Activated CD8-positive, alpha-beta memory T cell treated with anti-CD3 and anti-CD28 coated beads for 36 hours (primary cell): ENCODE measurements at regions not wholly inside any gene's neighbourhood (a gene's known extent, or its start where the extent isn't known, plus 50 kb on each side); places are given as distances from the start of the nearest gene placed in this dataset.

Experiments used
- CTCF ChIA-PET: fragments of 350-600 bp; sonication (Branson Sonifier 250); formaldehyde crosslinking; loops from one replicate; lab custom pipeline; 2021; ENCODE audit warnings: antibody characterized with exemption; lab: Charles Lee
- POLR2A ChIA-PET: fragments of 350-600 bp; sonication (Branson Sonifier 250); formaldehyde crosslinking; loops from one replicate; lab custom pipeline; 2021; ENCODE audit warnings: antibody characterized with exemption; lab: Charles Lee

- ChIA-PET POLR2A (no interaction called here), CTCF (no interaction called here)
These were observed 331.5 kb downstream of the HAPSTR1 start for GRCh38 chr16:9422762-9423513.

- CTCF ChIA-PET, result no interaction called here
- POLR2A ChIA-PET, result no interaction called here
These were observed 333.8 kb downstream of the HAPSTR1 start for GRCh38 chr16:9425236-9425635.

- POLR2A ChIA-PET, result no interaction called here
- CTCF ChIA-PET, result no interaction called here
These were observed 337.0 kb downstream of the HAPSTR1 start for GRCh38 chr16:9428355-9429005.

- ChIA-PET POLR2A (no interaction called here), CTCF (no interaction called here)
These were observed 338.3 kb downstream of the HAPSTR1 start for GRCh38 chr16:9429646-9430330.

GRCh38 chr16:9434659-9435058 lies 343.2 kb downstream of the HAPSTR1 start:
- POLR2A ChIA-PET, result no interaction called here
- CTCF ChIA-PET, result no interaction called here

- ChIA-PET POLR2A (no interaction called here), CTCF (no interaction called here)
These were observed 344.7 kb downstream of the HAPSTR1 start for GRCh38 chr16:9436175-9436574.

GRCh38 chr16:9437115-9437514 lies 345.7 kb downstream of the HAPSTR1 start:
- CTCF ChIA-PET, result no interaction called here
- POLR2A ChIA-PET, result no interaction called here

GRCh38 chr16:9438991-9439390 lies 347.5 kb downstream of the HAPSTR1 start:
- ChIA-PET CTCF (no interaction called here), POLR2A (no interaction called here)

GRCh38 chr16:9441012-9441411 lies 349.6 kb downstream of the HAPSTR1 start:
- ChIA-PET CTCF (no interaction called here), POLR2A (no interaction called here)

GRCh38 chr16:9443864-9444263 lies 352.4 kb downstream of the HAPSTR1 start:
- ChIA-PET POLR2A (no interaction called here), CTCF (no interaction called here)

GRCh38 chr16:9446471-9447194 lies 355.2 kb downstream of the HAPSTR1 start:
- ChIA-PET CTCF (no interaction called here), POLR2A (no interaction called here)

GRCh38 chr16:9447195-9447551 lies 355.7 kb downstream of the HAPSTR1 start:
- ChIA-PET POLR2A (no interaction called here), CTCF (no interaction called here)

- POLR2A ChIA-PET, result no interaction called here
These were observed 356.3 kb downstream of the HAPSTR1 start for GRCh38 chr16:9447699-9448098.

GRCh38 chr16:9449597-9449996 lies 358.2 kb downstream of the HAPSTR1 start:
- POLR2A ChIA-PET, result no interaction called here
- CTCF ChIA-PET, result no interaction called here

More at GRCh38 chr16:9447699-9448098, 356.3 kb downstream of the HAPSTR1 start:
- CTCF ChIA-PET, result no interaction called here

- CTCF ChIA-PET, result no interaction called here
- POLR2A ChIA-PET, result no interaction called here
These were observed 365.8 kb downstream of the HAPSTR1 start for GRCh38 chr16:9457215-9457614.

GRCh38 chr16:9458816-9459215 lies 367.4 kb downstream of the HAPSTR1 start:
- POLR2A ChIA-PET, result no interaction called here
- CTCF ChIA-PET, result no interaction called here

GRCh38 chr16:9462984-9463383 lies 371.5 kb downstream of the HAPSTR1 start:
- CTCF ChIA-PET, result interaction anchor here (0.5 kb wide), 1 partner anchor 13 kb away, joined by 4 read pairs; no protein-coding TSS in a partner anchor
- POLR2A ChIA-PET, result no interaction called here

GRCh38 chr16:9463461-9463860 lies 372.0 kb downstream of the HAPSTR1 start:
- POLR2A ChIA-PET, result no interaction called here

GRCh38 chr16:9465161-9465560 lies 373.7 kb downstream of the HAPSTR1 start:
- CTCF ChIA-PET, result no interaction called here
- POLR2A ChIA-PET, result no interaction called here

More at GRCh38 chr16:9463461-9463860, 372.0 kb downstream of the HAPSTR1 start:
- CTCF ChIA-PET, result no interaction called here

- CTCF ChIA-PET, result no interaction called here
- POLR2A ChIA-PET, result no interaction called here
These were observed 378.1 kb downstream of the HAPSTR1 start for GRCh38 chr16:9469512-9469911.
